ENCODE measurements at regions not wholly inside any gene's neighbourhood (a gene's known extent, or its start where the extent isn't known, plus 50 kb on each side); places are given as distances from the start of the nearest gene placed in this dataset.

DNA sequence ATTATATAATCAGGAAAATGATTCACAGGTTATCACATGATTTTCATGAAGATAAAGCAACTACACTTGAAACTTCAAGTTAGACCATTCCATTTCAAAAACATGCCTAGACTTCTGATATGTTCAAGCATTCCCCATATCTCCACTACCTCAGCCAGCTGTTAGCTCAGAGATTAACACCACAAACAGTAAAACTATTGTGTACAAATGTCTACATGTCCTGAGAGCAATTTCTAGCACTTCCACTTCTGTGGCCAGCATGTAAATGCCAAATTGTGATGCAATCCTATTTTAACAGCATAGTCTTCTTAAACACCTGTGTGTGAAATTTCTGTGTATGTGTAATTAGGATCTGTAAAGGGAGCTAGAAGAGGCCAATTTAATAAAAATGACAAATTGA, 1271.3 kb downstream of the CDY2B start:
- TF ChIP-seq CTCF (IDR thresholded peaks at IDR 0.05 in 8 of 11, conservative IDR thresholded peaks at IDR 0.05 in 3 of 11) (no peak), POLR2A (IDR thresholded peaks at IDR 0.05) (no peak), POLR2AphosphoS5 (IDR thresholded peaks at IDR 0.05) (no peak)
